Endothelial cell of umbilical vein (primary cell): ENCODE measurements at regions not wholly inside any gene's neighbourhood (a gene's known extent, or its start where the extent isn't known, plus 50 kb on each side); places are given as distances from the start of the nearest gene placed in this dataset.

Experiments
- CTCF ChIP-seq, 2 donors: IDR thresholded peaks; 1 replicate in 1 of 2; 2 replicates in 1 of 2; pipeline ENCODE4 v1.5.1; 2011; ENCODE audit warnings: low read length in 2 of 2, mild to moderate bottlenecking in 2 of 2, moderate library complexity in 2 of 2, control low read depth in 1 of 2, inconsistent platforms in 1 of 2, low read depth in 1 of 2; ENCODE audit not compliant: insufficient read depth in 1 of 2; ENCODE audit errors: extremely low read depth in 1 of 2
- EZH2 ChIP-seq: IDR thresholded peaks from 2 replicates; pipeline ENCODE4 v1.6.1; 2012; ENCODE audit warnings: borderline replicate concordance, low read depth, mild to moderate bottlenecking, moderate library complexity, low read length, inconsistent platforms; ENCODE audit not compliant: severe bottlenecking
- FOS ChIP-seq: IDR thresholded peaks from 2 replicates; pipeline ENCODE4 v1.6.1; 2011; ENCODE audit warnings: mild to moderate bottlenecking, low read length, moderate library complexity, borderline replicate concordance; ENCODE audit not compliant: insufficient read depth
- JUN ChIP-seq: IDR thresholded peaks from 2 replicates; pipeline ENCODE4 v1.6.1; 2011; ENCODE audit warnings: borderline replicate concordance, low read depth; ENCODE audit not compliant: insufficient read length, insufficient read depth
- MAX ChIP-seq: IDR thresholded peaks from 2 replicates; pipeline ENCODE4 v1.6.1; 2011; ENCODE audit not compliant: insufficient read depth, insufficient read length

- TF ChIP-seq CTCF (IDR thresholded peaks at IDR 0.05; ENCODE audit: extremely low read depth in 1 of 2, insufficient read depth in 1 of 2, low read depth in 1 of 2, low read length in 2 of 2) (no peak), FOS (no peak), MAX (no peak), EZH2 (no peak), JUN (no peak)
Measured at GRCh38 chr3:96070678-96071077, 743.7 kb upstream of the EPHA6 start.
